NCI-H2227 (cell line): ENCODE measurements at regions not wholly inside any gene's neighbourhood (a gene's known extent, or its start where the extent isn't known, plus 50 kb on each side); places are given as distances from the start of the nearest gene placed in this dataset.
A peak's percentile ranks its signal among the peaks of the same experiment; 100 is the strongest.
"Not testable (repeated sequence)": the region's sequence is repeated elsewhere in the genome, so short reads cannot be mapped to it uniquely, and the experiment has no call there.

Source experiments
- DNase-seq: peaks from one replicate; lab custom pipeline; 2025; ENCODE audit not compliant: unreplicated experiment; lab: John Stamatoyannopoulos, UW

GRCh38 chr2:186946896-186947467 is 98.0 kb upstream of the ZSWIM2 start:
- no peak for DNase-seq

GRCh38 chr2:186941853-186942252 is 92.9 kb upstream of the ZSWIM2 start:
- DNase-seq: no peak

- no peak for DNase-seq
Measured at GRCh38 chr2:186940463-186940862, 91.5 kb upstream of the ZSWIM2 start.

- no peak for DNase-seq
Measured at GRCh38 chr2:186934420-186934819, 85.5 kb upstream of the ZSWIM2 start.

GRCh38 chr2:186927867-186928191 is 78.9 kb upstream of the ZSWIM2 start:
- DNase-seq: no peak

GRCh38 chr2:186927185-186927866 is 78.4 kb upstream of the ZSWIM2 start:
- DNase-seq: no peak

GRCh38 chr2:186925514-186925913 is 76.5 kb upstream of the ZSWIM2 start:
- no peak for DNase-seq

- not testable (repeated sequence) for DNase-seq
Measured at GRCh38 chr2:186922316-186922715, 73.3 kb upstream of the ZSWIM2 start.

- DNase-seq: no peak
Measured at GRCh38 chr2:186919296-186919695, 70.3 kb upstream of the ZSWIM2 start.

- no peak for DNase-seq
Measured at GRCh38 chr2:186918495-186918894, 69.5 kb upstream of the ZSWIM2 start.

- no peak for DNase-seq
Measured at GRCh38 chr2:186917866-186918265, 68.9 kb upstream of the ZSWIM2 start.

- DNase-seq: no peak
Measured at GRCh38 chr2:186913870-186914269, 64.9 kb upstream of the ZSWIM2 start.

GRCh38 chr2:186912979-186913378 is 64.0 kb upstream of the ZSWIM2 start:
- no peak for DNase-seq

- no peak for DNase-seq
Measured at GRCh38 chr2:186911551-186912085, 62.6 kb upstream of the ZSWIM2 start.

- DNase-seq: no peak
Measured at GRCh38 chr2:186910996-186911395, 62.0 kb upstream of the ZSWIM2 start.

GRCh38 chr2:186909095-186909494 is 60.1 kb upstream of the ZSWIM2 start:
- DNase-seq: peak; percentile 40

- DNase-seq: no peak
Measured at GRCh38 chr2:186907897-186908296, 58.9 kb upstream of the ZSWIM2 start.

GRCh38 chr2:186903216-186903615 is 54.2 kb upstream of the ZSWIM2 start:
- no peak for DNase-seq
